HT1080 (cell line): ENCODE measurements at regions not wholly inside any gene's neighbourhood (a gene's known extent, or its start where the extent isn't known, plus 50 kb on each side); places are given as distances from the start of the nearest gene placed in this dataset.

Source experiments
- DNase-seq: peaks from one replicate; pipeline ENCODE4 v3.0.0-alpha.2; 2015; ENCODE audit warnings: low read depth

GRCh38 chr6:164478426-164478825, 831.0 kb downstream of the C6orf118 start:
- DNase-seq, result no peak

- DNase-seq, result no peak
These were observed 831.6 kb downstream of the C6orf118 start for GRCh38 chr6:164477790-164478189.

GRCh38 chr6:164477101-164477500, 832.3 kb downstream of the C6orf118 start:
- DNase-seq, result no peak

- DNase-seq, result no peak
These were observed 840.0 kb downstream of the C6orf118 start for GRCh38 chr6:164469276-164469949.

GRCh38 chr6:164455835-164456234, 853.6 kb downstream of the C6orf118 start:
- peak; percentile 4 for DNase-seq

GRCh38 chr6:164453835-164454234, 855.6 kb downstream of the C6orf118 start:
- DNase-seq, result no peak

GRCh38 chr6:164442572-164442971, 866.8 kb downstream of the C6orf118 start:
- DNase-seq, result no peak

GRCh38 chr6:164439331-164439730, 870.1 kb downstream of the C6orf118 start:
- DNase-seq, result no peak

- no peak for DNase-seq
These were observed 872.4 kb downstream of the C6orf118 start for GRCh38 chr6:164436976-164437375.

- no peak for DNase-seq
These were observed 881.5 kb downstream of the C6orf118 start for GRCh38 chr6:164427728-164428402.

- no peak for DNase-seq
These were observed 884.9 kb downstream of the C6orf118 start for GRCh38 chr6:164424489-164424888.

GRCh38 chr6:164419099-164419498, 890.3 kb downstream of the C6orf118 start:
- DNase-seq, result no peak

- DNase-seq, result no peak
These were observed 891.2 kb downstream of the C6orf118 start for GRCh38 chr6:164418262-164418588.

- no peak for DNase-seq
These were observed 891.7 kb downstream of the C6orf118 start for GRCh38 chr6:164417537-164418261.

GRCh38 chr6:164415832-164416563, 893.4 kb downstream of the C6orf118 start:
- no peak for DNase-seq

- no peak for DNase-seq
These were observed 894.7 kb downstream of the C6orf118 start for GRCh38 chr6:164414695-164415094.

GRCh38 chr6:164412566-164412965, 896.8 kb downstream of the C6orf118 start:
- DNase-seq, result no peak

GRCh38 chr6:164410017-164410416, 899.4 kb downstream of the C6orf118 start:
- no peak for DNase-seq

GRCh38 chr6:164409309-164410009, 899.9 kb downstream of the C6orf118 start:
- DNase-seq, result no peak

GRCh38 chr6:164408868-164409267, 900.5 kb downstream of the C6orf118 start:
- DNase-seq, result no peak

GRCh38 chr6:164404812-164405488, 904.5 kb downstream of the C6orf118 start:
- DNase-seq, result no peak
